ENCODE measurements at regions not wholly inside any gene's neighbourhood (a gene's known extent, or its start where the extent isn't known, plus 50 kb on each side); places are given as distances from the start of the nearest gene placed in this dataset.

DNA sequence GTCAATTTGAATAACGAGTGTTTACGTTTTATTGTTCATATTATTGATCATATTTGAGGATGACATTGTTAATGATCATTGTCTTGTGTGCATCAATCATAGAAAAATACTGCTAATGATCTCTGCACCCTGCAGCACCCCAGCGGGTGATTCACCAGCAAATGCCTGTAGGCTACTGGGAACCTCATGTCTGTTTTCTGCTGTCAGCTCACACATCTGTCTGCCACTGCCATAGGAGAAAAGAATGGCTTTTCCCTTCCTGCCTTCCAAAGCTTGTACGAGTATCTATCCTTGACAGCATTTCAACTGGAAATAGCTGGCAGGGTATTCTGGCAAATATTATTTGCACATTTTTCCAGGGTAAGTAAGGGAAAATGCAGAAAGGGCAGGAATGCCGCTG, 272.1 kb upstream of the TRAM1L1 start:
- TF ChIP-seq FOXM1 (IDR thresholded peaks at IDR 0.05; ENCODE audit: borderline replicate concordance) (no peak), CTBP1 (IDR thresholded peaks at IDR 0.05; ENCODE audit: borderline replicate concordance) (no peak), SP1 (IDR thresholded peaks at IDR 0.05) (no peak), ARNT (IDR thresholded peaks at IDR 0.05) (no peak), FOXA1 (IDR thresholded peaks at IDR 0.05) (no peak)

Data from HEK293T (cell line).